ENCODE measurements at regions not wholly inside any gene's neighbourhood (a gene's known extent, or its start where the extent isn't known, plus 50 kb on each side); places are given as distances from the start of the nearest gene placed in this dataset.
A peak's percentile ranks its signal among the peaks of the same experiment; 100 is the strongest.

DNA sequence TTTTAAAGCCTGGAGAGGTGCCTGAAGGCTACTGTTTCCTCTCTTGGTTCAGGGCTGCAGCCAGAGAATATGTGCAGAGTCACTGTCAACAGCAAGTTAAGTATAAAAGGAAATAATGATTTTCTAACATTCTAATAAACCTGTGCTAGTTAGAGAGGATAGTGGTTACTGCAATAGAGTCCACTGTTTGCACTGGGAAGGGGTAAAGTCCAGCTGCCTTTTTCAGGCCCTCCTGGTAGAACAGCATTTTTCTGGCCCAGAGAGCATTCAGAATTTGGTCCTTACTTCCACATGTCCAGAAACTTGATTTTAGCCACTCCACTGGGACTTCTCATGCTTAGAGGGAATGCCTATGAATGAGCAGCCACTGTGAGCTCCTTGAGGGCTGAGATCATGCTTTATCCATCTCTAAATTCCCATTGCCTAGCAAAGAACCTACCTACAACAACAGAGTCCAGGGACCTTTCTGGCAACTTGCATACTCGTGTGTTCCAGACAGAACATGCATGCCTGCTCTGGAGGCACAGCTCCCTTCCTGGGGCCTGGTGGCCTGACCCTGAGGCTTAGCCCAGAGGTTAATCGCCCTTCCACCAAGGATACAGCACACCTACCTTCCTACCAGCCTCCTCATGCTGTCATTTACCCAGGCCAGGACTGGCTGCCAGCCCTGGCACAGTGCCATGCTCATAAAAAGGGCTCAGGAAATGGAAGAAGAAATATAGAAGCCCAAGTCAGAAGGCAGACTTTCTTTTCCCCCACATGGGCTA, 50.3 kb upstream of the ATP13A3 start:
- WGBS, 2 donors, result 38 to 52% methylated on average over 2 of the region's 2 CpGs
- intact Hi-C loops (cut with DNase I; ENCODE audit: low total_unique reads), result no loop called here
- DNase-seq (ENCODE audit: low spot score in 2 of 2), result peak in 1 of 2 donors; percentile 21
- TF ChIP-seq, protein P1, sequence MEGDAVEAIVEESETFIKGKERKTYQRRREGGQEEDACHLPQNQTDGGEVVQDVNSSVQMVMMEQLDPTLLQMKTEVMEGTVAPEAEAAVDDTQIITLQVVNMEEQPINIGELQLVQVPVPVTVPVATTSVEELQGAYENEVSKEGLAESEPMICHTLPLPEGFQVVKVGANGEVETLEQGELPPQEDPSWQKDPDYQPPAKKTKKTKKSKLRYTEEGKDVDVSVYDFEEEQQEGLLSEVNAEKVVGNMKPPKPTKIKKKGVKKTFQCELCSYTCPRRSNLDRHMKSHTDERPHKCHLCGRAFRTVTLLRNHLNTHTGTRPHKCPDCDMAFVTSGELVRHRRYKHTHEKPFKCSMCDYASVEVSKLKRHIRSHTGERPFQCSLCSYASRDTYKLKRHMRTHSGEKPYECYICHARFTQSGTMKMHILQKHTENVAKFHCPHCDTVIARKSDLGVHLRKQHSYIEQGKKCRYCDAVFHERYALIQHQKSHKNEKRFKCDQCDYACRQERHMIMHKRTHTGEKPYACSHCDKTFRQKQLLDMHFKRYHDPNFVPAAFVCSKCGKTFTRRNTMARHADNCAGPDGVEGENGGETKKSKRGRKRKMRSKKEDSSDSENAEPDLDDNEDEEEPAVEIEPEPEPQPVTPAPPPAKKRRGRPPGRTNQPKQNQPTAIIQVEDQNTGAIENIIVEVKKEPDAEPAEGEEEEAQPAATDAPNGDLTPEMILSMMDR (IDR thresholded peaks at IDR 0.05), result no peak
- TF ChIP-seq POLR2A (IDR thresholded peaks at IDR 0.05), result no peak
- no peak overlapping the region for H3K4me3 ChIP-seq (ENCODE audit: low read depth, poor library complexity, severe bottlenecking)
